Activated naive CD8-positive, alpha-beta T cell (primary cell): ENCODE measurements at regions not wholly inside any gene's neighbourhood (a gene's known extent, or its start where the extent isn't known, plus 50 kb on each side); places are given as distances from the start of the nearest gene placed in this dataset.

Source experiments
- H3K27ac Mint-ChIP-seq: one replicate; pipeline ENCODE4 v1.8.0; 2021; ENCODE audit warnings: mixed read lengths
- H3K27me3 Mint-ChIP-seq: one replicate; pipeline ENCODE4 v1.8.0; 2021; ENCODE audit warnings: mixed read lengths
- H3K36me3 Mint-ChIP-seq: one replicate; pipeline ENCODE4 v1.8.0; 2021; ENCODE audit warnings: mixed read lengths
- H3K4me1 Mint-ChIP-seq: one replicate; pipeline ENCODE4 v1.8.0; 2021; ENCODE audit warnings: low read depth, mixed read lengths
- H3K4me3 Mint-ChIP-seq: one replicate; pipeline ENCODE4 v1.8.0; 2021; ENCODE audit warnings: mild to moderate bottlenecking, mixed read lengths
- H3K9me3 Mint-ChIP-seq: one replicate; pipeline ENCODE4 v1.8.0; 2021; ENCODE audit warnings: low read depth, mixed read lengths

- Mint-ChIP-seq H3K27me3 (no peaks in the 10 kb centered on the region), H3K36me3 (no peaks in the 10 kb centered on the region), H3K27ac (no peak overlapping the region), H3K9me3 (no peaks in the 10 kb centered on the region), H3K4me3 (no peak overlapping the region), H3K4me1 (no peaks in the 10 kb centered on the region)
These were observed 52.3 kb upstream of the ZNF536 start for GRCh38 chr19:30319876-30320275.

GRCh38 chr19:30320466-30320865, 51.7 kb upstream of the ZNF536 start:
- Mint-ChIP-seq H3K4me1 (no peaks in the 10 kb centered on the region), H3K36me3 (no peaks in the 10 kb centered on the region), H3K27me3 (no peaks in the 10 kb centered on the region), H3K4me3 (no peak overlapping the region), H3K27ac (no peak overlapping the region), H3K9me3 (no peaks in the 10 kb centered on the region)

GRCh38 chr19:30320916-30321315, 51.3 kb upstream of the ZNF536 start:
- no peaks in the 10 kb centered on the region for H3K27me3 Mint-ChIP-seq
- no peaks in the 10 kb centered on the region for H3K36me3 Mint-ChIP-seq
- H3K4me1 Mint-ChIP-seq, result no peaks in the 10 kb centered on the region
- no peaks in the 10 kb centered on the region for H3K9me3 Mint-ChIP-seq
- H3K27ac Mint-ChIP-seq, result no peak overlapping the region
- no peak overlapping the region for H3K4me3 Mint-ChIP-seq
